K562 (cell line): ENCODE measurements at regions not wholly inside any gene's neighbourhood (a gene's known extent, or its start where the extent isn't known, plus 50 kb on each side); places are given as distances from the start of the nearest gene placed in this dataset.

Experiments
- ATAC-seq: fragments of 200-7000 bp; cut with Tn5 transposase; 3 replicates; pipeline ENCODE4 v1.9.1; 2020; ENCODE audit warnings: moderate library complexity
- BruUV-seq: library from RNA; stranded (reverse); fragments of 400-500 nt; replicated peaks from 2 replicates; lab custom pipeline; 2021; lab: Mats Ljungman, UMichigan
- CTCF ChIA-PET: fragments of 300-600 bp; formaldehyde crosslinking; extraction: SDS; loops from one replicate; lab custom pipeline; 2021; ENCODE audit warnings: low intra/inter-chr PET ratio; lab: Yijun Ruan, JAX
- POLR2A ChIA-PET: fragments of 300-600, 350-650 bp; sonication (Branson Sonifier 250); formaldehyde crosslinking; extraction: SDS; loops from one replicate; lab custom pipeline; 2021; ENCODE audit warnings: antibody characterized with exemption, inconsistent platforms; lab: Yijun Ruan, JAX
- DNase-seq, 4 experiments: peaks; one replicate each; pipeline versions ENCODE4 v3.0.0 to v3.0.0-alpha.2; 2011 to 2018; ENCODE audit warnings: low spot score in 3 of 4, mixed read lengths in 3 of 4; ENCODE audit errors: extremely low read depth in 1 of 4
- FAIRE-seq: peaks from 2 replicates; lab custom pipeline; 2011; peaks lifted over from hg19 to GRCh38; lab: Jason Lieb, UNC
- H2AFZ ChIP-seq: 2 replicates; pipeline ENCODE4 v1.6.0; 2011; ENCODE audit warnings: low read depth, low read length, control low read depth, inconsistent platforms
- H3K27ac ChIP-seq: fragments of 200-600 bp; 3 replicates; pipeline ENCODE4 v1.8.0; 2011; ENCODE audit warnings: low read depth, mild to moderate bottlenecking, control low read depth, inconsistent platforms, low read length, moderate library complexity, mixed read lengths; ENCODE audit errors: extremely low read depth
- H3K27me3 ChIP-seq, 2 experiments: fragments of 300-600 bp in 1 of 2; 2 replicates in 1 of 2; 3 replicates in 1 of 2; pipeline versions ENCODE4 v1.6.0 to v1.8.0; 2011; ENCODE audit warnings: inconsistent platforms in 2 of 2, low read length in 2 of 2, mild to moderate bottlenecking in 1 of 2, mixed read lengths in 1 of 2, moderate library complexity in 1 of 2; ENCODE audit not compliant: control insufficient read depth in 2 of 2, insufficient read depth in 2 of 2
- H3K36me3 ChIP-seq: fragments of 300-600 bp; 3 replicates; pipeline ENCODE4 v1.8.0; 2011; ENCODE audit warnings: mild to moderate bottlenecking, low read length, inconsistent platforms; ENCODE audit not compliant: control insufficient read depth, insufficient read depth
- H3K4me1 ChIP-seq, 2 experiments: fragments of 200-600 bp in 1 of 2; replicated peaks in 1 of 2; 2 replicates in 1 of 2; 3 replicates in 1 of 2; pipeline versions ENCODE4 v1.5.1 to v1.8.0; 2011; ENCODE audit warnings: inconsistent platforms in 2 of 2, low read length in 2 of 2, mild to moderate bottlenecking in 1 of 2, mixed read lengths in 1 of 2, moderate library complexity in 1 of 2; ENCODE audit not compliant: control insufficient read depth in 2 of 2, insufficient read depth in 2 of 2
- H3K4me2 ChIP-seq: 2 replicates; pipeline ENCODE4 v1.6.1; 2011; ENCODE audit warnings: low read length, control low read depth, inconsistent platforms, mixed read lengths; ENCODE audit not compliant: insufficient read depth
- H3K4me3 ChIP-seq: fragments of 200-600 bp; sonication (generic), shearing (Covaris generic); 2 replicates; pipeline ENCODE4 v1.5.1; 2016; ENCODE audit warnings: control low read depth, inconsistent platforms
- H3K79me2 ChIP-seq: fragments of 200-600 bp; 3 replicates; pipeline ENCODE4 v1.8.0; 2011; ENCODE audit warnings: low read length, inconsistent platforms; ENCODE audit not compliant: control insufficient read depth, insufficient read depth
- H3K9ac ChIP-seq, 2 experiments: 2 replicates each; pipeline versions ENCODE4 v1.6.0 to v1.6.1; 2011; ENCODE audit warnings: low read depth in 2 of 2, low read length in 2 of 2, control low read depth in 1 of 2, inconsistent platforms in 1 of 2, mild to moderate bottlenecking in 1 of 2, mixed read lengths in 1 of 2; ENCODE audit not compliant: insufficient read depth in 1 of 2
- H3K9me1 ChIP-seq: one replicate; pipeline ENCODE4 v1.6.0; 2011; ENCODE audit warnings: inconsistent platforms, mild to moderate bottlenecking, low read length, moderate library complexity; ENCODE audit not compliant: control insufficient read depth, insufficient read depth
- H3K9me3 ChIP-seq: replicated peaks from 2 replicates; pipeline ENCODE4 v1.5.1; 2011; ENCODE audit warnings: low read depth, low read length, inconsistent platforms; ENCODE audit not compliant: control insufficient read depth, insufficient read depth
- H4K20me1 ChIP-seq: replicated peaks from 2 replicates; pipeline ENCODE4 v1.6.1; 2011; ENCODE audit warnings: low read length, inconsistent platforms, mixed read lengths; ENCODE audit not compliant: control insufficient read depth, insufficient read depth
- ARID2 ChIP-seq: fragments of 450-650 bp; IDR thresholded peaks from 2 replicates; pipeline ENCODE4 v1.6.1; 2017; ENCODE audit warnings: antibody characterized with exemption, mild to moderate bottlenecking
- BRD4 ChIP-seq: fragments of 200-600 bp; sonication (generic); IDR thresholded peaks from 2 replicates; pipeline ENCODE4 v1.6.1; 2017; ENCODE audit warnings: inconsistent platforms
- CBFA2T2 ChIP-seq: fragments of 450-650 bp; conservative IDR thresholded peaks from 2 replicates; pipeline ENCODE4 v1.6.1; 2017; ENCODE audit warnings: mild to moderate bottlenecking
- COPS2 ChIP-seq: fragments of 450-650 bp; conservative IDR thresholded peaks from 2 replicates; pipeline ENCODE4 v1.6.1; 2016; ENCODE audit warnings: mild to moderate bottlenecking, moderate library complexity
- EGR1 ChIP-seq: fragments of 450-650 bp; conservative IDR thresholded peaks from 2 replicates; pipeline ENCODE4 v1.6.1; 2017; ENCODE audit warnings: mild to moderate bottlenecking
- FOXJ3 ChIP-seq: sonication (generic); formaldehyde crosslinking; IDR thresholded peaks from 2 replicates; pipeline ENCODE4 v1.4.0; 2020; ENCODE audit warnings: mild to moderate bottlenecking, missing genetic modification reagents
- GTF2F1 ChIP-seq: IDR thresholded peaks from 2 replicates; pipeline ENCODE4 v1.6.1; 2011; ENCODE audit warnings: low read depth, low read length, improper control_type of control experiment
- ILF3 ChIP-seq: fragments of 450-650 bp; IDR thresholded peaks from 2 replicates; pipeline ENCODE4 v1.6.1; 2018; ENCODE audit warnings: antibody characterized with exemption, mild to moderate bottlenecking, moderate library complexity, borderline replicate concordance
- KLF1 ChIP-seq: fragments of 450-650 bp; IDR thresholded peaks from 2 replicates; pipeline ENCODE4 v1.6.1; 2016; ENCODE audit warnings: missing genetic modification characterization, missing compliant biosample characterization
- MCM7 ChIP-seq, 2 experiments: fragments of 450-650 bp; IDR thresholded peaks; 2 replicates each; pipeline ENCODE4 v1.6.1; 2016 to 2018
- ZNF766 ChIP-seq: fragments of 200-800 bp; sonication (Bioruptor generic); conservative IDR thresholded peaks from 2 replicates; pipeline ENCODE4 v1.6.1; 2016; ENCODE audit warnings: missing genetic modification characterization, missing compliant biosample characterization
- WGBS: fragments of 100-300 bp; shearing (Covaris generic); methylation state at CpG from one replicate; pipeline ENCODE4 v1.1.6; 2016; ENCODE audit warnings: low coverage, mixed read lengths; ENCODE audit not compliant: insufficient coverage; ENCODE audit errors: missing lambda C conversion rate; 5-methylcytosine and 5-hydroxymethylcytosine counted together
- in situ Hi-C: fragments of 300-500 bp; cut with MboI; formaldehyde crosslinking; loops from 4 replicates; pipeline ENCODE4 v1.15.0; 2018; ENCODE audit warnings: inconsistent platforms, mixed read lengths
- intact Hi-C: fragments of 100-400 bp; cut with micrococcal nuclease; formaldehyde crosslinking; loops from 2 replicates; pipeline ENCODE4 v1.14.2; 2022
- TF ChIP-seq, protein P1 (sequence below): sonication (generic); formaldehyde crosslinking; IDR thresholded peaks from 2 replicates; pipeline ENCODE4 v1.8.0; 2023; ENCODE audit warnings: mild to moderate bottlenecking, missing genetic modification reagents
- TF ChIP-seq, protein P2 (sequence below): fragments of 250-450 bp; sonication (Bioruptor Pico); IDR thresholded peaks from 2 replicates; pipeline ENCODE4 v1.5.1; 2021; ENCODE audit warnings: mild to moderate bottlenecking
- TF ChIP-seq, protein P3 (sequence below): fragments of 450-650 bp; conservative IDR thresholded peaks from 2 replicates; pipeline ENCODE4 v1.6.1; 2016; ENCODE audit warnings: missing genetic modification characterization, low read depth, mild to moderate bottlenecking, control low read depth, missing compliant biosample characterization
- TF ChIP-seq, protein P4 (sequence below): fragments of 250-450 bp; sonication (Bioruptor Pico); IDR thresholded peaks from 2 replicates; pipeline ENCODE4 v1.8.0; 2022; ENCODE audit warnings: moderate library complexity, mild to moderate bottlenecking, inconsistent platforms

DNA sequence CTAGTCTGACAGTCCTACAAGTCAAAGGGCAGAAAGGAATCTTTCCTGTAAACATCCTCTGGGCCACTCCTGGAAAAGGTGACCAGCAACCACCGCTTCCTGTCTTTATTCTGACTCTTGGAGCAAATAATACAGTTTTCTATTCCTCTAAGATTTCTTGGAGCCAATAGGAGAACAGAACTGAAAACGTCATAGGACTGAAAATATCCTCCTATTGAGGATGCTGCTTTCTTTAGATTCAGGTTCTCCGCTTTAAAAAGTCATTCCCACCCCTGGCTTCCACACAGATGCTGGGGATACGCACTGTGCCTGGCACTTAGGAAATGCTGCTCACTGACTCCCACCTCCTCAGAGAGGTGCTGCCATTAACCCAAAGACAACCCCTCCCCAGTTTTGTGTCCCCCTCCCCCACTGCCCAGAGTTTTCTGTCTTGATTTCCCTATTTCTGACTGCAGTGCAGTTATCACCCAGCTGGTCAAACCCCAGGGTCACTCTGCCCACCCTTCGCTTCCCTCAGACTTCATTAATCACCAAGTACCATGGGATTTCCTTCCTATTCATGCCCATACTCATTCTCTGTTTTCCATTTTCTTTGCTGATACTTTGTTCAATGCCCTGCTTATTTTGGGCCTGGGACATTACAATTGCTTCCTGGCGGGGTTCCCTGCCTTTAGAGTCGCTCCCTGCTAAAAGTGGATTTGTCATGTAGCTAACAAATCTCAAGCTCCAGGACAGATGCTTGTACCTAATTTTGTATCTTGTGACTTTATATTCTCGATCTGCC lies 82.1 kb upstream of the ARHGAP29 start:
- ChIA-PET CTCF (no interaction called here), POLR2A (no interaction called here)
- intact Hi-C loops (no loop called here), in situ Hi-C loops (no loop called here)
- no peaks in the 10 kb centered on the region for H3K36me3 ChIP-seq
- H3K9me3 ChIP-seq = no peaks in the 10 kb centered on the region
- no TSS peak for BruUV-seq
- H3K27me3 ChIP-seq = peaks cover 4 to 9% of the 10 kb centered on the region in 2 experiments; a peak in 3 of 5 replicates
- H2AFZ ChIP-seq = no peak overlapping the region
- no peak overlapping the region for H3K9ac ChIP-seq
- H3K9me1 ChIP-seq = no peaks in the 10 kb centered on the region
- H3K27ac ChIP-seq = no peak overlapping the region
- H3K4me1 ChIP-seq = no peaks in the 10 kb centered on the region
- H3K79me2 ChIP-seq = no peaks in the 10 kb centered on the region
- FAIRE-seq (no peak), ATAC-seq (no peak), DNase-seq (no peak)
- WGBS = 2% methylated on average over 8 of the region's 8 CpGs
- H3K4me3 ChIP-seq = no peak overlapping the region
- H3K4me2 ChIP-seq = no peak overlapping the region
- no peaks in the 10 kb centered on the region for H4K20me1 ChIP-seq
- TF ChIP-seq, protein P1, sequence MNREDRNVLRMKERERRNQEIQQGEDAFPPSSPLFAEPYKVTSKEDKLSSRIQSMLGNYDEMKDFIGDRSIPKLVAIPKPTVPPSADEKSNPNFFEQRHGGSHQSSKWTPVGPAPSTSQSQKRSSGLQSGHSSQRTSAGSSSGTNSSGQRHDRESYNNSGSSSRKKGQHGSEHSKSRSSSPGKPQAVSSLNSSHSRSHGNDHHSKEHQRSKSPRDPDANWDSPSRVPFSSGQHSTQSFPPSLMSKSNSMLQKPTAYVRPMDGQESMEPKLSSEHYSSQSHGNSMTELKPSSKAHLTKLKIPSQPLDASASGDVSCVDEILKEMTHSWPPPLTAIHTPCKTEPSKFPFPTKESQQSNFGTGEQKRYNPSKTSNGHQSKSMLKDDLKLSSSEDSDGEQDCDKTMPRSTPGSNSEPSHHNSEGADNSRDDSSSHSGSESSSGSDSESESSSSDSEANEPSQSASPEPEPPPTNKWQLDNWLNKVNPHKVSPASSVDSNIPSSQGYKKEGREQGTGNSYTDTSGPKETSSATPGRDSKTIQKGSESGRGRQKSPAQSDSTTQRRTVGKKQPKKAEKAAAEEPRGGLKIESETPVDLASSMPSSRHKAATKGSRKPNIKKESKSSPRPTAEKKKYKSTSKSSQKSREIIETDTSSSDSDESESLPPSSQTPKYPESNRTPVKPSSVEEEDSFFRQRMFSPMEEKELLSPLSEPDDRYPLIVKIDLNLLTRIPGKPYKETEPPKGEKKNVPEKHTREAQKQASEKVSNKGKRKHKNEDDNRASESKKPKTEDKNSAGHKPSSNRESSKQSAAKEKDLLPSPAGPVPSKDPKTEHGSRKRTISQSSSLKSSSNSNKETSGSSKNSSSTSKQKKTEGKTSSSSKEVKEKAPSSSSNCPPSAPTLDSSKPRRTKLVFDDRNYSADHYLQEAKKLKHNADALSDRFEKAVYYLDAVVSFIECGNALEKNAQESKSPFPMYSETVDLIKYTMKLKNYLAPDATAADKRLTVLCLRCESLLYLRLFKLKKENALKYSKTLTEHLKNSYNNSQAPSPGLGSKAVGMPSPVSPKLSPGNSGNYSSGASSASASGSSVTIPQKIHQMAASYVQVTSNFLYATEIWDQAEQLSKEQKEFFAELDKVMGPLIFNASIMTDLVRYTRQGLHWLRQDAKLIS = no peak
- TF ChIP-seq GTF2F1 = no peak
- TF ChIP-seq CBFA2T2 = no peak
- TF ChIP-seq FOXJ3 = no peak
- TF ChIP-seq ILF3 = no peak
- TF ChIP-seq BRD4 = no peak
- no peak for TF ChIP-seq ARID2
- TF ChIP-seq EGR1 = no peak
- TF ChIP-seq, protein P2, sequence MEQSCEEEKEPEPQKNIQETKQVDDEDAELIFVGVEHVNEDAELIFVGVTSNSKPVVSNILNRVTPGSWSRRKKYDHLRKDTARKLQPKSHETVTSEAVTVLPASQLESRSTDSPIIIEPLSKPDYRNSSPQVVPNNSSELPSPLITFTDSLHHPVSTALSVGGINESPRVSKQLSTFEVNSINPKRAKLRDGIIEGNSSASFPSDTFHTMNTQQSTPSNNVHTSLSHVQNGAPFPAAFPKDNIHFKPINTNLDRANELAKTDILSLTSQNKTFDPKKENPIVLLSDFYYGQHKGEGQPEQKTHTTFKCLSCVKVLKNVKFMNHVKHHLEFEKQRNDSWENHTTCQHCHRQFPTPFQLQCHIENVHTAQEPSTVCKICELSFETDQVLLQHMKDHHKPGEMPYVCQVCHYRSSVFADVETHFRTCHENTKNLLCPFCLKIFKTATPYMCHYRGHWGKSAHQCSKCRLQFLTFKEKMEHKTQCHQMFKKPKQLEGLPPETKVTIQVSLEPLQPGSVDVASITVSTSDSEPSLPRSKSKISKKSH = no peak
- TF ChIP-seq COPS2 = no peak
- no peak for TF ChIP-seq MCM7 (IDR thresholded peaks at IDR 0.05)
- TF ChIP-seq, protein P3, sequence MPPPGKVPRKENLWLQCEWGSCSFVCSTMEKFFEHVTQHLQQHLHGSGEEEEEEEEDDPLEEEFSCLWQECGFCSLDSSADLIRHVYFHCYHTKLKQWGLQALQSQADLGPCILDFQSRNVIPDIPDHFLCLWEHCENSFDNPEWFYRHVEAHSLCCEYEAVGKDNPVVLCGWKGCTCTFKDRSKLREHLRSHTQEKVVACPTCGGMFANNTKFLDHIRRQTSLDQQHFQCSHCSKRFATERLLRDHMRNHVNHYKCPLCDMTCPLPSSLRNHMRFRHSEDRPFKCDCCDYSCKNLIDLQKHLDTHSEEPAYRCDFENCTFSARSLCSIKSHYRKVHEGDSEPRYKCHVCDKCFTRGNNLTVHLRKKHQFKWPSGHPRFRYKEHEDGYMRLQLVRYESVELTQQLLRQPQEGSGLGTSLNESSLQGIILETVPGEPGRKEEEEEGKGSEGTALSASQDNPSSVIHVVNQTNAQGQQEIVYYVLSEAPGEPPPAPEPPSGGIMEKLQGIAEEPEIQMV (tag) = no peak
- TF ChIP-seq, protein P4, sequence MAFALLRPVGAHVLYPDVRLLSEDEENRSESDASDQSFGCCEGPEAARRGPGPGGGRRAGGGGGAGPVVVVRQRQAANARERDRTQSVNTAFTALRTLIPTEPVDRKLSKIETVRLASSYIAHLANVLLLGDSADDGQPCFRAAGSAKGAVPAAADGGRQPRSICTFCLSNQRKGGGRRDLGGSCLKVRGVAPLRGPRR (CRISPR knock-in tag) = no peak
- no peak for TF ChIP-seq ZNF766 (CRISPR knock-in tag)
- TF ChIP-seq KLF1 (tag) = no peak
